Uterus (tissue), 2 donors: ENCODE measurements at regions not wholly inside any gene's neighbourhood (a gene's known extent, or its start where the extent isn't known, plus 50 kb on each side); places are given as distances from the start of the nearest gene placed in this dataset.

Experiments
- CTCF ChIP-seq, 4 experiments: fragments of 200-600 bp in 2 of 4; fragments of 450-650 bp in 2 of 4; sonication (generic) in 2 of 4; IDR thresholded peaks; one replicate each; pipeline ENCODE4 v1.5.1; 2016 to 2019; ENCODE audit warnings: antibody characterized with exemption in 4 of 4, mild to moderate bottlenecking in 2 of 4, moderate library complexity in 1 of 4
- POLR2A ChIP-seq, 2 donors: fragments of 450-650 bp; IDR thresholded peaks; one replicate each; pipeline ENCODE4 v1.6.1; 2016; ENCODE audit warnings: antibody characterized with exemption in 2 of 2, mild to moderate bottlenecking in 1 of 2, moderate library complexity in 1 of 2

- no peak for TF ChIP-seq CTCF (IDR thresholded peaks at IDR 0.05)
- TF ChIP-seq POLR2A (IDR thresholded peaks at IDR 0.05): no peak
Observed at GRCh38 chr13:64697226-64697625, 2532.9 kb downstream of the PCDH9 start.
